HG03565 (cell line): ENCODE measurements at regions not wholly inside any gene's neighbourhood (a gene's known extent, or its start where the extent isn't known, plus 50 kb on each side); places are given as distances from the start of the nearest gene placed in this dataset.

ENCODE experiments used
- ATAC-seq: cut with Tn5 transposase; IDR thresholded peaks from one replicate; pipeline ENCODE4 v1.9.1; 2021; ENCODE audit warnings: mild to moderate bottlenecking, moderate library complexity; ENCODE audit not compliant: unreplicated experiment

GRCh38 chr12:115859231-115859630 is 418.3 kb downstream of the MED13L start:
- no peak for ATAC-seq

- ATAC-seq = no peak
These were observed 419.6 kb downstream of the MED13L start for GRCh38 chr12:115857923-115858322.

- no peak for ATAC-seq
These were observed 420.2 kb downstream of the MED13L start for GRCh38 chr12:115857160-115857920.

GRCh38 chr12:115852054-115852453 is 425.4 kb downstream of the MED13L start:
- no peak for ATAC-seq

- ATAC-seq = no peak
These were observed 426.5 kb downstream of the MED13L start for GRCh38 chr12:115850957-115851356.

GRCh38 chr12:115849262-115849943 is 428.1 kb downstream of the MED13L start:
- ATAC-seq = no peak

- ATAC-seq = no peak
These were observed 430.1 kb downstream of the MED13L start for GRCh38 chr12:115847398-115847797.

GRCh38 chr12:115846516-115846915 is 431.0 kb downstream of the MED13L start:
- no peak for ATAC-seq

DNA sequence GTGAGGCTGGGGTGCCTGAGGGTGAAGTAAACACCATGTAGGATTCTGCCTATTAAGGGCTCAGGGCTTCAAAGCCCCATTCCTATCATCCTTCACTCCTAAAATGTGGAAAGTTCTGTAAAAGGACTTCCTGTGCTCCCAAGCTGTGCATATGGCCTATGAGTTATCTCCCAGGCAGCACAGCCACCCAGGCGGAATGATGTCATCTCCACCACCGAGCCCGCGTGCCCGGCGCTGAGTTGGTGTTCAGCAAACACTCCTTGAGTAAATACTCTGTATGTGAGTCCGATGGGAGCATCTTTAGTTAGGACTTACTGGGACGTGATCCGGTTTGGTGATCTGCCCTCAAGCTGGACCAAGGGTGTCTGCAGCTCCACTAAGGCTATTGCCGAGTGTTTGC is 437.3 kb downstream of the MED13L start:
- ATAC-seq = no peak

DNA sequence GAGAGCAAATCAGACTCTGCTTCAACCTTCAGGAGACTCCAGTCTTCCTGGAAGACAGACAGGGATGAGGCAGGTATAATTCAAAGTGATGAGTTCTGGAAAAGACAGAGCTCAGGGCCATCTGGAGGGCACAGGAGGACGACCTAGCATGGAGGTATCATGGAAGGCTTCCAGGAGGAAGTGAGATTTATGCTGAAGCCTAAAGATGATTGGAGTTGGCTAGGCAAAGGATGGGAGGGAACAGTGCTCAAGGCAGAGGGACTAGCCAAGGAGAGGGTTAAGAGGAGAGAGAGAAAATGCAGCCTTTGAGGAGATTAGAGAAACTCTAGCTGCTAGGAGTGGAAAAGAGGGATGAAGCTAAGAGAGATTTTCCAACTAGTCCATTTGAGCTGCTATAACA is 438.5 kb downstream of the MED13L start:
- no peak for ATAC-seq

GRCh38 chr12:115837220-115837619 is 440.3 kb downstream of the MED13L start:
- ATAC-seq = no peak

DNA sequence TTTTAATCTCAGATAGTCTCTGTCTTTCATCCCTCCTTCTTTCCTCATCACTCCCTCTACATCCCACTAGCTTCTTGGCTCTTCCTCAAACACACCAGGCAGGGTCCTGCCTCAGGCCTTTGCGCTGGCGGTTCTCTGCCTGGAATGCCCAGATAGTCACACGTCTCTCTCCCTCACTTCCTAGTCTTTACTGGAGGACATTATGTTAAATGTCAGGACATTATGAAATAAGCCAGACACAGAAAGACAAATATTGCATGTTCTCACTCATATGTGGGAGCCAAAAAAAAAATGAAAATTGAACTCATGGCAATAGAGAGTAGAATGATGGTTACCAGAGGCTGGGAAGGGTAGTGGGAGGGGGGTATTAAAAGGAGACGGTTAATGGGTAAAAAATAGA is 442.0 kb downstream of the MED13L start:
- no peak for ATAC-seq

DNA sequence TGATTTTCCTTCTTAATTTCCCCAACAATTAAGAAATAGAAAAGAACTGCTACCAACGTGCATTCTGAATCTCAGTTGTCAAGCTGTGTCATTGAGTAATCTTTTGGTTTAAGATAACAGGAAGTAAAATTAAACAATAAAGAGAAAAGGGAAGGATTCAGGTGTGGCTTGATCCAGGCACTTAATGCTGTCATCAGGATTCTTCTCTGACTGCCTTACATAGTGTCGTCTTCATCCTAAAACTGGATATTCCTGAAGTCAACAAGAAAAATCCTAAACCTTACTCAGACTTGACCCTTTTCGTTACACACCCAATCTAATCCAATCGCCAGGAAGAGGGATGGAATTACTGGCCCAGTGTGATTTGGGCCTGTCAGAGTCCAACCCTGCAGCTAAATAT is 443.8 kb downstream of the MED13L start:
- no peak for ATAC-seq

DNA sequence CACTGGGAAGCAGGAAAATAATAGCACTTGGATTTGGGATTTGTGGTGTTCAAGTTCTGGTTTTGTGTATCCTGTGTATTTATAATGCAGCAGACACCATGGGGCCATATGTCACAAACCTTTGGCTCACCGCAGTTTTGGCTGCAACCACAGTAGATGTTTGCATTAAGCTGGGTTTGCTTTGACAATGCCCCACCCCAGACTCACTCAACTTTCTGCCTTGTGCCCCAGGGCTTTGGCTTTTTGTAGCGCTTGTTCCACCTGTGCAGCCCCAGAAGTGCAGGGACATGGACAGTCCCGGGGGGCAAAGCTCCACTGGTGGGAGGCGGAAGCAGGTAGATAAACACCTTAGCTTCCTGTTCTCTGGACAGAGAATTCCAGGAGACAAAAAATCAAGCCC is 446.9 kb downstream of the MED13L start:
- ATAC-seq = no peak

- no peak for ATAC-seq
These were observed 447.4 kb downstream of the MED13L start for GRCh38 chr12:115830070-115830469.

DNA sequence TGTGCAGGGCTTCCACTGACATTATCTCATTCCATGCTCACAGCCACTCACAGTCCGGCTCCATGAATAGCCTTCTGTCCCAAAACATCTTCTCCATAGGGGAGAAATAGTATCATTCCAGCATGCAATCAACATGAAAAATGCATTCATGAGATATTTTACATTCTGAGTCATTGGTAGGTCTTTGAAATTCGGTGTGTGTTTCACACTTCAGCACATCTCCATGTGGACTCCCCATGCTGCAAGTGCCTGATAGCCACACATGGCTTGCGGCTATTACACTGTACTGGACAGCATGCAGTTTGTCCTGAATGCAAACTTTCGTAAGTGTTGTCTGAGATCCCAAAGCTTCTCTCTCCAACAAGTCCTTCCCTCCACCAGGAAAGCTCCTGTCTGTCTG is 449.3 kb downstream of the MED13L start:
- no peak for ATAC-seq

DNA sequence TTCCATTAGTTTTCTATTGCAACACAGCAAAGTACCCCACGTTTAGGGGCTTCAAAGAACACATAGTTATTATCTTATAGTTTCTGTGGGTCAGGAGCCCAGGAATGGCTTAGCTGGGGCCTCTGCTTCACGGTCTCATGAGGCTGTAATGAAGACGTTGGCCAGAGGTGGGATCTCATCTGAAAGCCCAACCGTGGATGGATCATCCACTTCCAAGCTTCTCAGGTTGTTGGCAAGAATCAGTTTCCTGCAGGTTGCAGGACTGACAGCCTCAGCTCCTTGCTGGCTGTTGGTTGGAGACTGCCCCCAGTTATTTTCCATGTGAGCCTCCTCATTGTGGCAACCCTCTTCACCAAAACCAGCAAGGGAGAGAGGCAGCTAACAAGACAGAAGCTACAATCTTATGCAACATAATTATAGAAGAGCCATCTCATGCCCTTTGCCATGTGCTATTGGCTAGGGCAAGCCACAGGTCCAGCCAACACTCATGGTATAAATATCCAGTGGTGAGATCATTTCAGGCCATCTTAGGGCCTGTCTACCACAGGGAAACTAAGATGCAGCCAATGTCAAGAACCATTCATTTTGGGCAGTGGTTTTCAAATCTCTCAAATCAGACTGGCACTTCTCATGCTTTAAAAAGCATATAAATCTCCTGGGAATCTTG is 452.4 kb downstream of the MED13L start:
- ATAC-seq = no peak

- ATAC-seq = no peak
These were observed 453.9 kb downstream of the MED13L start for GRCh38 chr12:115823635-115824034.

GRCh38 chr12:115820656-115821055 is 456.8 kb downstream of the MED13L start:
- no peak for ATAC-seq

- ATAC-seq = no peak
These were observed 458.5 kb downstream of the MED13L start for GRCh38 chr12:115818973-115819372.

DNA sequence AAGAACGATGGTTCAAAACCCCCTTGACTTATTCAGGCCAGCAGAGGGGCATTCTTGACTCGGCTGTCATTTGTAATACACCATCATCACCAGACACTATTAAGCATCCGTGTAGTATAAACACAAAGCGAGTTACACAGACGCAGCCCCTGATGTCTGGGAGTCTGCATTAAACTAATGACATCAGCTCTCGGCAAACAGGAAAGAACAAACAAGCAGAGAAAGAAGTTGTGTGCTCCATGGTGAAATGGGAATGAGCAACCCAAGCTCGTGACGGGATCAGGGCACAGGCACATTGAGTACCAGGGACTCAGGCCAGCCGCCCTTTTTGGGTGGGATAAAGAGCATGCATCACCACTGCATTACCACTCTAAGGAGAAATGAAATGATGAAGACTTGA is 460.1 kb downstream of the MED13L start:
- no peak for ATAC-seq

- no peak for ATAC-seq
These were observed 461.6 kb downstream of the MED13L start for GRCh38 chr12:115815924-115816323.
